ENCODE measurements at regions not wholly inside any gene's neighbourhood (a gene's known extent, or its start where the extent isn't known, plus 50 kb on each side); places are given as distances from the start of the nearest gene placed in this dataset.

DNA sequence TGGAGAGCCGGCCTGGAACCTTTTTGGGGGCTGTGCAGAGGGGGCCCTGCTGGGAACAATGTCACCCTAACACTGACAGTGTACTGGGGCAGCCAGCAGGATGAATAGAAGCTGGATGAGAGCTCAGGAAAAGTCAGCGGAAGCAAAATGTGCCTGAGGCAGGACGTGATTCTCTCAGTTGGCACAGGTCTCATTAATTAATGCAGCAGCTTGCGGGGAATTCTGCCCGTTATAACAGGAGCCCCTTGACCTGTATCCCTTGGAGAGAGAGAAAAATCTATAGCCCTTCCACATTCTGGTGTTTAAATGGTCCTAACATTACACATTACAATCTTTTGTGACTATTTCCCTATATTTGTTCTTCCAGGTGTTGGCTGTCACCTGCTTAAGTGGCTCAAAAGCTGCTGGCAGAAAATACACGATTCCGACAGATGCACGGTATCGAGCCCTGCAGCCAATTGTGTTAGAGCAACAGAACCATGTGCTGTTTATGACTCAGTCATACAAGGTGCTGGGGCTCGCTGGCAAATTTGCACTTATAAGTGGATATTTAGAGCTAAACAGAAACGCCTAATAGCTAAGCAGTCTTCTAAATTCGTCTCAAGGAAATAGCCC, 854.7 kb downstream of the AACS start:
- TF ChIP-seq, protein P1, sequence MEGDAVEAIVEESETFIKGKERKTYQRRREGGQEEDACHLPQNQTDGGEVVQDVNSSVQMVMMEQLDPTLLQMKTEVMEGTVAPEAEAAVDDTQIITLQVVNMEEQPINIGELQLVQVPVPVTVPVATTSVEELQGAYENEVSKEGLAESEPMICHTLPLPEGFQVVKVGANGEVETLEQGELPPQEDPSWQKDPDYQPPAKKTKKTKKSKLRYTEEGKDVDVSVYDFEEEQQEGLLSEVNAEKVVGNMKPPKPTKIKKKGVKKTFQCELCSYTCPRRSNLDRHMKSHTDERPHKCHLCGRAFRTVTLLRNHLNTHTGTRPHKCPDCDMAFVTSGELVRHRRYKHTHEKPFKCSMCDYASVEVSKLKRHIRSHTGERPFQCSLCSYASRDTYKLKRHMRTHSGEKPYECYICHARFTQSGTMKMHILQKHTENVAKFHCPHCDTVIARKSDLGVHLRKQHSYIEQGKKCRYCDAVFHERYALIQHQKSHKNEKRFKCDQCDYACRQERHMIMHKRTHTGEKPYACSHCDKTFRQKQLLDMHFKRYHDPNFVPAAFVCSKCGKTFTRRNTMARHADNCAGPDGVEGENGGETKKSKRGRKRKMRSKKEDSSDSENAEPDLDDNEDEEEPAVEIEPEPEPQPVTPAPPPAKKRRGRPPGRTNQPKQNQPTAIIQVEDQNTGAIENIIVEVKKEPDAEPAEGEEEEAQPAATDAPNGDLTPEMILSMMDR (IDR thresholded peaks at IDR 0.05): no peak
- TF ChIP-seq EZH2 (IDR thresholded peaks at IDR 0.05; ENCODE audit: borderline replicate concordance, insufficient read depth, low read depth, low read length, poor library complexity, severe bottlenecking): no peak

Data from B cell (primary cell).